HG02885 (cell line): ENCODE measurements at regions not wholly inside any gene's neighbourhood (a gene's known extent, or its start where the extent isn't known, plus 50 kb on each side); places are given as distances from the start of the nearest gene placed in this dataset.
"Not testable (repeated sequence)": the region's sequence is repeated elsewhere in the genome, so short reads cannot be mapped to it uniquely, and the experiment has no call there.

Experiments
- ATAC-seq: cut with Tn5 transposase; IDR thresholded peaks from one replicate; pipeline ENCODE4 v1.9.1; 2021; ENCODE audit warnings: mild to moderate bottlenecking; ENCODE audit not compliant: unreplicated experiment, poor library complexity

DNA sequence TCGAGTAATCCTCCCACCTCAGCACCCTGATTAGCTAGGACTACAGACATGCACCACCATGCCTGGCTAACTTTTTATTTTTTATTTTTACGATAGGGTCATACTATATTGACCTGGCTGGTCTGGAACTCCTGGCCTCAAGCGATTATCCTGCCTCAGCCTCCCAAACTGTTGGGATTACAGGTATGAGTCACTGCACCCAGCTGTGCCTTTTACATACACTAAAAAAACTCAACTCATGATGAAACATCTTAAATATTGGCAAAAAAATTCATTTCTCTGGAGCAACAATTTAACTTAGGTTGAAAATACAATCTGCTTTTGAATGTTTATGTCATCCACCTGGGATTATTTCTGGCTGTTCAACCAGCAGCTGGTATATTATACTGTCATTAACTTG, 598.3 kb upstream of the ZP4 start:
- no peak for ATAC-seq

DNA sequence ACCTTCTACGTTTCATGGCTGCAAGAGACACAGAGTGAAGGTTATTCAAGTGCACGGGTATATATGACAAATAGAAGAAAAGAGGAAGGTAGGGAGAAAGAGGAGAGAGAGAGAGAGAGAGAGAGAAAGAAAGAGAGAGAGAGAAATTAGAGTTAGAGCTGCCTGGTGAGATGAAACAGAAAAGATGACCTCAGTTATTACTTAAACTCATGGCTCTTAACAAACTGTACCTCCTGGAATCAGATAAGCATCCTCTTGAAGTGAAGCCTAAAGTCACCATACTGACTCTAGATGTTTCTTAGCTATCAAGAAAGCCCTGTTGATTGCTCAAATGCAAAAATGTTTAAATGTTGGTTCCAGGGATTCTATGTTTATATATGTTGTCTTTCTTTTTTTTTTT, 597.7 kb upstream of the ZP4 start:
- no peak for ATAC-seq

DNA sequence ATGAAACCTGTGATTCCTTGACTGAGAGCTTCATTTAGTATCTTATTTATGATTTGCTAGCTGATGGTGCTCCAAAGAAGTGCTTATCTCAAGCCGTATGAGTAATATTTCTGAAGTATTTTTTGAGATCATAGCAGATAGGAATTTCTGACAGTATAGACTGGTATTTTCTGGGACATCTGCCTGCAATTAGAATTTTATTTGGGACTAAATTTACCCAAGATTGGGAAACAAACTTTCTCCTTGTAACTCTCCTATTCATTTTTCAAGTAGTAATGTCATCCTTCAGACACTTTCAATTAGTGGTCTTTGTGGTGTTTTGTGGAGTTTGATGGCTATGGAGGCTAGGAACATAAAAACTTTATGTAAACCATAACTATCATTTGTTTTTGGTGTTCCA, 597.2 kb upstream of the ZP4 start:
- ATAC-seq: no peak

DNA sequence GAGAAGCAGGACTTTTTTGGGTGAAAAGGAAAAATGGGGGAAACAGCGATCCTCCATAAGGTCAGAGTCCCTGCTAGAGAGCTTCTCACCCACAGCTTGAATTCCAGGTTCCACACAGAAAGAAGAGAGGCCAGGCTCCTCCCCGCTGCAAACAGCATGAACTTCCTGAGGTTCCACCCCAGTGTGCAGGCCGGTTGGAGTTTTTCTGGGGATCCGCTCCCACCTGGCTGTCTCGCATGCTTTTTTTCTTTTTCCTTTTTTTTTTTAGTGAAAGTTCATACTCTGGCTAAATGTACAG, 595.1 kb upstream of the ZP4 start:
- no peak for ATAC-seq

DNA sequence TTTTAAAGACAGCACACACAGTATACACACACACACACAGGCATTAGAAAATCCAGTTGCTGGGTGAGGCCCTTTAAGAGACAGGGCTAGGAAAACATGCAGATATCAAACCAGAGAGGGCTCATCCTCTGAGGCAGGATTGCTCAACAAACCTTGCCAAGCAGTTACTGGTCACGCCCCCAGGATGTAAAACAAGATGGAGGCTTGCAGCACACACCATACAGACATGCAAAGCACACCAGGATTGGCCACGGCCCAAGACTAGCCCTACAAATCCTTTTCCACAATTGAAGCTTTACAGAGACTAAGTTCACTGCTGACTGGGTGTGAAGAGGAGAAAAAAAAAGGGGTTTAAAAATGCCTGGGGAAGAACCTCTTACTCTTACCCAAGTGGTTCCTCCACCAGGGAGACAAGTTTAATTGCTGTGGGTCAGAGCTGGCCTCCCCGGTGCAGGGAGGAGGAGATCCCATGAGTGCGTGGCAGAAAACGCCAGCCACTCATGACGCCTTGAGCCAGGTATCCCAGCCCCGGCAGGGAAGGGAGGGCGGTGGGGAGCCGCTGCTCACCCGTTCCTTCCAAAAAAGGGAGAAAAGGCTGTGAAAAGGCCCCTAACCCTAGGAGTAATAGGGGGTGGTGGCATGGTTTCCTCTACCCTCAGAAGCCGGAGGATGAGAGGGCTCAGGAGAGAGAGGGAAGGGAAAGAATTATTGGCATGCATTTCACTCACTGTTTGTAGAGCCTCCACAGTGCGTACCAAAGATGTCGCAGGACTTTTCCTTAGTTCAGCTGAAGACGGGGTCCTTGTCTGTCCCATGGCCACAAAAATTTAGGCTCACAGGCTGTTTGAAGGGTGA, 594.6 kb upstream of the ZP4 start:
- no peak for ATAC-seq

DNA sequence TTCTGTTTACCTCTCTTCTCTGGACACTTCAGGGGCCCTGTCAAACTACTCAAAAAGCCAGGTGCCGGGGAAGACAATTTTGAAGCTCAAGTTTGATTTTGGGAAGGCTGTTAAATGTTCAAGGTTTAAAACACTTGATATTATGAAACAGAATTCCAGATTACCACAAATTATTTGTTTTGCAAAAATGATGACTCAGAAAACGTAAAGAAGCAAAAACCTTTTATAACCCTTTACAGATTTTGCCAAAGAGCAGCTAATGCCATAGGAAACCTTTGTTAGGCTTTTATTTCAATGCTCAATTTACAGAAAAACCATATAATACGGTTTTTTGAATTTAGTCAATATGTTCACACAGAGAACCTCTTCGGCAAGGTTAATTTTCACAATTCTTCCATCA, 593.4 kb upstream of the ZP4 start:
- ATAC-seq: no peak

DNA sequence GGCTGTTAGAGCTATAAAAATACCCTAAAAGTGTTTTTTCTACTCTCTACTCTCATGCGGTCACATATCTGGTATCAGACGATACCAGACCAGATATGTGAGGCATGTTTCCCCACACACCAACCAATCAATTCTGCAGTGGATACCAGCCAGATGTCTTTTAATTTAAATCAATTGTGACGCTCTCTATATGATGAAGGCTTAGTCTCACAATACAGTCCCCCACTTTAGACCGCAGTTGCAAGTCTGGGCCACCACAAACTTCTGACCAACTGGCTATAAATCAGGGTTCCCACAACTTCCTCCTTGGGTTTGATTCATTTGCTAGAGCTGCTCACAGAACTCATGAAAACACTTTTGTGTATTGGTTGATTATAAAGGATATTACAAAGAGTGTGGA, 586.1 kb upstream of the ZP4 start:
- ATAC-seq: no peak

DNA sequence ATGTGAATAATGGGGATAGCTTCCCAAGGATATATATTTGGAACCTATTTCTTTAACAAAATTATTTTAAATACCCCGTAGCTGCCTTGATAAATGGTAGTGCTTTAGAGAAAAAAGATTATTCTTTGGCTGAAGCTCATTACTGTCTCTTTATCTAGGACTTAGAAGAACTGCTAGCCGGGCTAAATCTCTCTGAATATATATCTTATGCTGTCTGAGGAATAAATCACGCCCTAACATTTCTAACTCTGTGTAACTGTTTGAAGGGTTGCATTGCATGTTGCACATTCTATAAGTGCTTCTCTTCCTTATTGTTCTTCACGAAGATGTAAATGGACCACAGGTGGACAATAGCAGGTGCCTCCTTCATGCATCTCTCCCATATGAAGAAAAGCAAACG, 585.0 kb upstream of the ZP4 start:
- ATAC-seq: no peak

DNA sequence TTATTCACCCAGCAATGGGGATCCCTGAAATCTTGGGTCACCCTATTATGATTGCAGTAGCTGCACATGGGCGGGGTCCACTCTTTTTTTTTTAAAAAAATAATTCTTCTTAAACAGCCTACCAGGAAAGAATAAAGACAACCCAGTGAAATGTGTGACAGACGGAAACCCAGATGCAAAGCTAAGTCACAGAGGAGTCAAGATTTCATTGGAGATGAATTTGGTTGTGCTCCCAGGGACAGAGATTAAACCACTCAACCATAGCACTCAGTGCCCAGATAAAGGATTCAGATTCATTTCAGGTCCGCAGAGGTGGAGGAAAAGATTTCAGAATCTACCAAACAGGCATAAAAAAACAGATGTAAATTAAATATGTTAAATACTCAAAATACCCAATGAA, 583.5 kb upstream of the ZP4 start:
- no peak for ATAC-seq

DNA sequence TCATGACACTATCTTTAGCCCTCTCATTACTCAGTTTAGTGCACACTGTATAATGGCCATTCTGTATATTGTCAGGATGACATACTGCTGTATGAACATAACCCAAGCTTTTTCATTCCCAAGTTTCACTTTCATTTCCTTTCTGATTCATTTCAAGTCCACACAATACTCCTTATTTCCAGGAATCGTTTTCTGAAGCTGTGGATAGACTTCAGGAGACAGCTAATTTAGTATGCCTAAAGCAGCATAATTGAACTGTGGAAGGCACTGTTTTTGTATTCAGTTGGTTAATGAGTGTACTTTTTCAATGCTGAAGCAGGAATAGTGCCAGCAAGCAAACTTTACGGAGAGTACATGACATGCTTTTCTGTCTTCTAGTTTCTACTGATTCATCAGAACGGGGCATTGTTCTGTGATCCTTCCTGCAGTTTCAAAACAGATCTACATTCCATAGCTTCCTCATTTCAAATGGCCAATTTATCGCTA, 578.5 kb upstream of the ZP4 start:
- no peak for ATAC-seq

DNA sequence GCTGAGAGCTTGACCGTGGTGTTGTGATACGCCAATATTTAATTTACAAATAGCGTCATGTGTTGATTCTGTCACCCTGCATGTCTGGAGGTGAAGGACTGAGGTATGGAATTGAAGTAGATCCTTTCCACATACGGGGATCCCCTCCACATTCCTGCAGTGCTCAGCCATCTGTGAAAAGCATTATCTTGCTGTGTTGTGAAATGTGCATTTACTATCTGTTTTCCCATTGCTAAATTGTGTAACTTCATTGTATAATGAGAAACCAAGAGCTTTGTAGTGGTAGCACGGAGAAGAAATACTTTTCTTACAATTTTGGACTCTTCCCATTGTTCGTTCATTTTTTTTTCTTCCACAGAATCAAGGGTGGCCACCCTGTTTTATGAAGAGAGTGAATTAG, 577.3 kb upstream of the ZP4 start:
- no peak for ATAC-seq

DNA sequence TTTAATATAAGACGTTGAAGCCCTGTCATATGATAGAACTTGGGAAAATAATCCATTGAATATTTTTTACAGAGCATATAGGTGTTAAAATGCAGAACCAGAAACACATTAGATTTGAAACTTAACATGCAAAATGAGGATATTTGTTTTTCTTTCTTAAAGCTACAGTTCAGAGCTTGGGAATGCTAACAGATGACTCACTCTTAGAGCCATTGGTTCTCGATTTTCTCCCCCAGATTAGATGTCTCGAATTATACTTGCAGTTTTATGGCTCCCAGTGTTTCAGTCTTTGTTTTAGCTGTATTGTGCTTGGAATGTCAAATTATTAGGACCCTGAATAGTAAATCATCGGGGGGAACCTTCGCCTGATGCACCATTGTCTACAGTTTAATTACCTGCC, 575.7 kb upstream of the ZP4 start:
- no peak for ATAC-seq

DNA sequence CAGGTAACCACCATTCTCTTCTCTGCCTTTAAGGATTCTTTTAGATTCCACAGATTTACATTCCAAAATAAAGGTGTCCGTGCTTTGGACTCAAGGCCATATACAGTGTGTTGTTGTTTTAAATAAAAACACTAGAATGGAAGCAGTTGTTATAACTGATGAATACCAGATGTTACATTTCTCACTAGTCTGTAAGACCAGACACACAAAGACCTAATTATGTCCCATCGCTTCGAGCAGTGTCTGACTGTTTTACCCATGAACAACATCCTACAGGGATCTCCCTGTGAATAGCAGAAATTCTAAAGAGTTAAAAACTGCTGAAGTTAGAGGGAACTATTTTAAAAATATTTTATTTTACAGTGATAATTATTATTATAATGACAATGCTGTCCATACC, 574.7 kb upstream of the ZP4 start:
- no peak for ATAC-seq

DNA sequence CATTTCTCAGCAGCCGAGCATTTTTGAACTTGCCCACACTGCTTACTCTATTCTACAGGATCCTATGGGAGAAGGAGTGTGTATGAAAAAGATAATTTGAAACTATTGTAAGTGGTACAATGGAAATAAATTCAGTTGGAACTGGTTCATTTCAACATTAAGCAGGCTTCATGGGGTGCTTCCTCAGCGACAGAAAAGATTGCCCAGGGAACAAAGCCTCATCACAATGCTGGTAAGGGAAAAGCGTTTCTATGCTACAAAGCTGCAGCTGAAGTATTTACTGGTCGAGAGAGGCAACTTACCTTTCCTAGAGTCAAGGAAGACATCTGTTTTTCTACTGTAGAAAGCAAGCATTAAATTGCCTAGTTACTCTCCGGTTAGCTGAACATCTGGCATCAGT, 568.2 kb upstream of the ZP4 start:
- no peak for ATAC-seq

DNA sequence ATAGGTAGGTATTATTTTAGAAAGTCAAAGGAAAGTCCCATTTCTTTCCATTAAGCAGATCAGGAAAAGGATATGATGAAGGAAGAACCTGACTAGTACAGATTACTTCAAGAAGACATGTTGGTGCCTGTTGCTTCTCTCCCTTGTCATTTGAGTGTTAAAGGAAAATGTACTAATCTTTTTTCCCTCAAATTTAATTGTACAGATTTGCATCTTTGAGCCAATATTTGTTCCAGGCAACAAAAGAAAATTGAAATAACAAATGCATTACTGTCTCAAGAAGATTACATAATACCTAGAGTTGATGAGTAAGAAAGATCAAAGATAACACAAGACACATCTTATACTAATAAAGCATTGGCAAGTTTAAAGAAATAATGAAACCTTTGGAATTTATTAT, 566.9 kb upstream of the ZP4 start:
- no peak for ATAC-seq

DNA sequence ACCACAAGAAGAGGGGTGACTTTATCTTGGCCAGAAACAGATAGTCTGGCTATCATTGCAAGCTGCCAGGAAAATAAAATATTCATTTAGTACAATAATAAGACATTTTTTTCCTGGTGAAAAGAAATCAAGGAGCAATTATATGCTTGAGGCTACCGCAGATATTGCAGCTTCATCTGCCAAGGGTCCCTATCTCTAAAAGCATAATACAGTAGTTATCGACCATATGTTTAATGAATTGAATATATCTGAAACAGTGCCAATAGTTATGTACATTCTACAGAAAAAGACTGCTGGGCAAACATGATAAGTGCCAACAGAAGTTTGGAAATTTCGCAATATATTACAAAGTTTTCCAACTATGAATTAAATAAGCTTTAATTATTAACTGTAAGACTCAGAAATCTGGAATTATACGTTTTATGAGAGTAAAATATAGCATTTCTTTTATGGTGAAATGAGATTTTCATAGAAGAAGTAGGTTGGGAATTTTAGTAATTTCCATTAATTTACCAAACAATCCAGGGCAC, 561.1 kb upstream of the ZP4 start:
- no peak for ATAC-seq

DNA sequence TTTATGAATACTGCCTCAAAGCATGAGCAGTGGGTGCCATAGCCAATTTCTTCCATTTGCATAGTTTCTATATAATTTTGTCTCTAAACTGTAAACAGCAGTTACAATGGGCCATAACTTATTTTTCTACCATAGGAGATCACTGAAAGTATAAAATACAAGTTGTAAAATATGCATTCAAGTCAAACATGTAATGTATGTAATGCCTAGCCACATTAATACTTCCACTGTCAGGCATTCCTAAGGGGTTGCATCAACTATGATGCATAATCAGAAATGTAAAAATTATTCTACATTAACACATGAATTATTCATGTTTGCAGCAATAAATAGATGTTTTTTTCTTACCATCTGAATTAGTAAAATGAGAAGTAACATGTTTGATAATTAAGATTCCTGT, 560.3 kb upstream of the ZP4 start:
- no peak for ATAC-seq

DNA sequence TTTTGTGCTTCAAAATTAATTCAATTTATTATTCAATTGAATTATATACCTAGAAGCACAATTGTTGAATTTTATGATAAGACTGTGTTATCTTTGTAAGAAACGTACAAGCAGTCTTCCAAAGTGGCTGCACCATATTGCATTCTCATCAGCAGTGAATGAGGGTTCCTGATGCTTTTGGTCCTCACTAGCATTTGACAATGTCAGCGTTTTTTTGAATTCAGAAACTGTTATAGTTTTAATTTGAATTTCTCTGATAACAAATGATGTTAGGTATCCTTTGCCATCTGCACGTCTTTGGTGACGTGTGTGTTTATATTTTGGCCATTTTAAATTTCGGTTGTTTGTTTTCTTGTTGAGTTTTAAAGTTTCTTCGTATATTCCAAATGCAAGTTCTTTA, 553.0 kb upstream of the ZP4 start:
- no peak for ATAC-seq

DNA sequence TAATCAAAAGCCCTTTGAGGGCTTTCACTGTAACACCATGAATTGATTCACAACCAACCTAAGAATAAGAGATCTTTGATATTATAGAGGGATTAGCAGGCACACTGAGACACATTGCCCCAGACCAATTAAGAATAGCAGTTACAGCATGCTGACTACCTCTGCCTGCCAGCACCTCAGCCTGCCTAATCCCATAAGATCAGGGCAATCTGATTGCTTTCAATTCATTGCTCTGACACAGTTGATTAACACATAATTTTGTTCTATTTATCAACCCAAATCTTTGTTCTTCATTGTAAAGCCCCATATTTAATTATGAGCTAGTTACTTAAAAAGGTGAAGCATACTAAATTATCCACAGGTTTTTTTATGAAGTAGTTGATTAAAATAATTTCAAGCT, 548.8 kb upstream of the ZP4 start:
- no peak for ATAC-seq

DNA sequence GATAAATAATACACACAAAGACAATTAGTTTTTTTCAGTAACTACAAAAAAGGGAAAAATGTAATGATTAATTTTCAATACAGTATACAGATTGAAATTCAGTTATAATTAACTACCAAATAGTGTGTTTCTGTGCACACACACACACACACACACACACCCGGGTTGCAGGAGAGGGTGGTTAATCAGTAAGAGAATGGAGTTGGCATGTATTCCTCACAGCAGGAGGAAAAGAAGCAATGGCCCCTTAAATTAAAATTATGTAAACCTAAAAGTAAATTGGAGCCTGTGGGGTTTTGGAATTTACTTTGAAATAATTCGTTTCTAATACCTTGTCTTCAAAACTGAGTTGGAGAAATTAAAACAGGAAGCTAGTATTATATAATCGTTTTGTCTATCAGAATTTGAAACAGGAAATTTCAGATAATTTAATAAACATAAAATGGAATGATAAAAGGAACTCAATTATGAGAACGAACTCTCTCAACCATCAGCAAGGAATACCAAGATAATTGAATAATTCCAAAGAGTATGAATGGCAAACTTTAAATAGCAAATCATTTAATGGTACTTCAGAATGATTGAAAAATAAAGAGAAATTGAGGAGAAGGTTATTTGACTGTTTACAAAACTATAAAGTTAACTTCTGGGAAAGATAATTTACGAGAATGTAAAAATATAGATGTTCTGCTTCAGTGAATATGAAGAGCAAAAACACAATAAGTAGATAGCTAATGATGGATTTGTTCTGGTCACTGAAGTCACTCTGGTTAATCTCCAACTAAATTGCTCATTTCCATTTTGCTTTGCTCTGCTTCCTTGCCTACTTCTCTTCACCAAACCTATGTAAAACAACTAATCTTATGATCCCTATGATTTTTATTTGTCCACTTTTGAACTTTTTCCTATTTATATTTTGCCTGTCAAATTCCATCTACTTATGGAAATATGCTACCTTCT, 547.9 kb upstream of the ZP4 start:
- ATAC-seq: no peak

DNA sequence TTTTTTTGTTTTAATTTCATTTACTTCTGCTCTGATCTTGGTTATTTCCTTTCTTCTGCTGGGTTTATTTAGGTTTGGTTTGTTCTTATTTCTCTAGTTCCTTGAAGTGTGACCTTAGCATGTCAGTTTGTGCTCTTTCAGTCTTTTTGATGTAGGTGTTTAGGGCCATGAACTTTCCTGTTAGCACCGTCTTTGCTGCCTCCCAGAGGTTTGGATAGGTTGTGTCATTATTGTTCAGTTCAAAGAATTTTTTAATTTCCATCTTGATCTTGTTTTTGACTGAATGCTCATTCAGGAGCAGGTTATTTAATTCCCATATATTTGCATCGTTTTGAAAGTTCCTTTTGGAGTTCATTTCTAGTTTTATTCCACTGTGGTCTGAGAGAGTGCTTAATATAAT, 539.0 kb upstream of the ZP4 start:
- not testable (repeated sequence) for ATAC-seq
